ENCODE measurements at regions not wholly inside any gene's neighbourhood (a gene's known extent, or its start where the extent isn't known, plus 50 kb on each side); places are given as distances from the start of the nearest gene placed in this dataset.

DNA sequence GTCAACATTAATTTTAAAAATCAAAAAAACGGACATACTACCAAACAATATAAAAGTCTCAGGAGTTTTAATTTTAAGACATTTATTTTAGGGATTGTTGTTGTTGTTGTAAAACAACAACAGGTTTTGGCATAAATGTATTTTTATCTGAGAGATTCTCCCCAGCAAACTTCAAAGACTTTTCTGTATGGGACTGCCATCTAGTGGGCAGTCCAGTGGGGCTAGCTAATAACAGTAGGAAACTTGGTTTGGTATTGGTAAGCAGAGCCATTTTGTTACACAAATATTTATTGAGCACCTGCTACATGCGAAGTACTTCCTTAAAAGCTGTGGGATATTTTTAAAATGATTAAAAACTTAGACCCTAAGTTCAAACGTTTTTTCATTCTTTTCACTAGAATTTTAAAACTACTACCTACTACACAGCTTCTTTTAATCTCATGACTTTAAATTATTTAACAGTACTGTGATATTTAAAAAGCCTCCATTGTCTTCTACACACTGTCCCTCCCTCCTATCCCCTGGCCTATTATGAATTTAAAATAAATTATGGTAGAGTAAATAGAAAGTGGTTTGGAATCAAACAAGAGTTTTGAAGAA is 1028.4 kb upstream of the INTU start:
- H3K27me3 Mint-ChIP-seq (ENCODE audit: low read depth): no peaks in the 10 kb centered on the region
- H3K4me1 Mint-ChIP-seq: peaks cover 8% of the 10 kb centered on the region
- H3K36me3 Mint-ChIP-seq (ENCODE audit: low read depth): no peaks in the 10 kb centered on the region
- H3K9me3 Mint-ChIP-seq: no peaks in the 10 kb centered on the region
- TF ChIP-seq, protein P1, sequence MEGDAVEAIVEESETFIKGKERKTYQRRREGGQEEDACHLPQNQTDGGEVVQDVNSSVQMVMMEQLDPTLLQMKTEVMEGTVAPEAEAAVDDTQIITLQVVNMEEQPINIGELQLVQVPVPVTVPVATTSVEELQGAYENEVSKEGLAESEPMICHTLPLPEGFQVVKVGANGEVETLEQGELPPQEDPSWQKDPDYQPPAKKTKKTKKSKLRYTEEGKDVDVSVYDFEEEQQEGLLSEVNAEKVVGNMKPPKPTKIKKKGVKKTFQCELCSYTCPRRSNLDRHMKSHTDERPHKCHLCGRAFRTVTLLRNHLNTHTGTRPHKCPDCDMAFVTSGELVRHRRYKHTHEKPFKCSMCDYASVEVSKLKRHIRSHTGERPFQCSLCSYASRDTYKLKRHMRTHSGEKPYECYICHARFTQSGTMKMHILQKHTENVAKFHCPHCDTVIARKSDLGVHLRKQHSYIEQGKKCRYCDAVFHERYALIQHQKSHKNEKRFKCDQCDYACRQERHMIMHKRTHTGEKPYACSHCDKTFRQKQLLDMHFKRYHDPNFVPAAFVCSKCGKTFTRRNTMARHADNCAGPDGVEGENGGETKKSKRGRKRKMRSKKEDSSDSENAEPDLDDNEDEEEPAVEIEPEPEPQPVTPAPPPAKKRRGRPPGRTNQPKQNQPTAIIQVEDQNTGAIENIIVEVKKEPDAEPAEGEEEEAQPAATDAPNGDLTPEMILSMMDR (IDR thresholded peaks at IDR 0.05; ENCODE audit: unreplicated experiment in 3 of 3): peak; percentile 69 to 77 (median 70)
- no peak overlapping the region for H3K4me3 Mint-ChIP-seq
- H3K27ac Mint-ChIP-seq: no peak overlapping the region

GRCh38 chr4:126610933-126611332 is 1021.8 kb upstream of the INTU start:
- peaks cover 3% of the 10 kb centered on the region for H3K4me1 Mint-ChIP-seq
- no peak overlapping the region for H3K4me3 Mint-ChIP-seq
- H3K9me3 Mint-ChIP-seq: peaks cover under 1% of the 10 kb centered on the region
- H3K27me3 Mint-ChIP-seq (ENCODE audit: low read depth): no peaks in the 10 kb centered on the region
- H3K27ac Mint-ChIP-seq: no peak overlapping the region
- TF ChIP-seq, protein P1 (IDR thresholded peaks at IDR 0.05; ENCODE audit: unreplicated experiment in 3 of 3): no peak
- no peaks in the 10 kb centered on the region for H3K36me3 Mint-ChIP-seq (ENCODE audit: low read depth)

GRCh38 chr4:126611900-126612299 is 1020.9 kb upstream of the INTU start:
- Mint-ChIP-seq H3K4me3 (no peak overlapping the region), H3K9me3 (peaks cover 3% of the 10 kb centered on the region), H3K36me3 (ENCODE audit: low read depth) (no peaks in the 10 kb centered on the region), H3K4me1 (no peaks in the 10 kb centered on the region), H3K27ac (no peak overlapping the region), H3K27me3 (ENCODE audit: low read depth) (no peaks in the 10 kb centered on the region)
- TF ChIP-seq, protein P1 (IDR thresholded peaks at IDR 0.05; ENCODE audit: unreplicated experiment in 3 of 3): no peak

DNA sequence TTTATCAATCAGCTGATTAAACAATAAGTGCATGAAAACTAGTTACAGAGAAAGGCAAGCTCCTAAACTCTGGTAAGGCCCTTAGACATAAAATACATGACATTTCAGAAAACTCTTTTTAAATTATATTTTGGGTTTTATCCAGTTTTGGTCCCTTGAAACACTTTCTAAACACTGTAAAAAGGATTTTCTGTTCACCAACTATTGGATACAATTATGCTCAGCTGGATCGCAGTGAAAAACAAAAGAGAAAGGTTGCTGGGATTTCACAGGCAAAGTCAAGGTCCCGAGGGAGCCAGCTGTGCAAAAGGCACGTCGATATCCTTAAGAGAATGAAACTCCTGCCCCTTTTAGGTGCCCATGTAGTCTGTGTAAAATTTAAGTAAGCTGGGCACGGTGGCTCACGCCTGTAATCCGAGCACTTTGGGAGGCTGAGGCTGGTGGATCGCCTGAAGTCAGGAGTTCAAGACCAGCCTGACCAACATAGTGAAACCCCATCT is 1018.4 kb upstream of the INTU start:
- H3K36me3 Mint-ChIP-seq (ENCODE audit: low read depth): no peaks in the 10 kb centered on the region
- peaks cover 8% of the 10 kb centered on the region for H3K9me3 Mint-ChIP-seq
- TF ChIP-seq, protein P1 (IDR thresholded peaks at IDR 0.05; ENCODE audit: unreplicated experiment in 3 of 3): no peak
- H3K27me3 Mint-ChIP-seq (ENCODE audit: low read depth): no peaks in the 10 kb centered on the region
- no peak overlapping the region for H3K27ac Mint-ChIP-seq
- no peaks in the 10 kb centered on the region for H3K4me1 Mint-ChIP-seq
- no peak overlapping the region for H3K4me3 Mint-ChIP-seq

GRCh38 chr4:126616795-126617194 is 1016.0 kb upstream of the INTU start:
- TF ChIP-seq, protein P1 (IDR thresholded peaks at IDR 0.05; ENCODE audit: unreplicated experiment in 3 of 3): no peak
- Mint-ChIP-seq H3K36me3 (ENCODE audit: low read depth) (no peaks in the 10 kb centered on the region), H3K4me3 (no peak overlapping the region), H3K27ac (no peak overlapping the region), H3K4me1 (no peaks in the 10 kb centered on the region), H3K9me3 (peaks cover 12% of the 10 kb centered on the region), H3K27me3 (ENCODE audit: low read depth) (no peaks in the 10 kb centered on the region)

- no peaks in the 10 kb centered on the region for H3K9me3 Mint-ChIP-seq
- no peak overlapping the region for H3K4me3 Mint-ChIP-seq
- no peak overlapping the region for H3K27ac Mint-ChIP-seq
- TF ChIP-seq, protein P1 (IDR thresholded peaks at IDR 0.05; ENCODE audit: unreplicated experiment in 3 of 3): no peak
- H3K4me1 Mint-ChIP-seq: no peaks in the 10 kb centered on the region
- H3K36me3 Mint-ChIP-seq (ENCODE audit: low read depth): no peaks in the 10 kb centered on the region
- H3K27me3 Mint-ChIP-seq (ENCODE audit: low read depth): no peaks in the 10 kb centered on the region
Measured at GRCh38 chr4:126627255-126627654, 1005.5 kb upstream of the INTU start.

Data from nephron (organoid).